IMR-90 (cell line): ENCODE measurements at regions not wholly inside any gene's neighbourhood (a gene's known extent, or its start where the extent isn't known, plus 50 kb on each side); places are given as distances from the start of the nearest gene placed in this dataset.

ENCODE experiments used
- ATAC-seq: fragments of 200-7000 bp; cut with Tn5 transposase; 2 replicates; pipeline ENCODE4 v1.9.1; 2020; ENCODE audit warnings: low read depth, mild to moderate bottlenecking, moderate library complexity
- BruUV-seq: library from RNA; stranded (reverse); fragments of 400-500 nt; replicated peaks from 2 replicates; lab custom pipeline; 2021; lab: Mats Ljungman, UMichigan
- CTCF ChIA-PET: fragments of 300-600 bp; formaldehyde crosslinking; extraction: SDS; loops from one replicate; lab custom pipeline; 2021; ENCODE audit warnings: antibody characterized with exemption; lab: Yijun Ruan, JAX
- POLR2A ChIA-PET: fragments of 300-600 bp; sonication (Branson Sonifier 250); formaldehyde crosslinking; loops from one replicate; lab custom pipeline; 2022; ENCODE audit warnings: antibody characterized with exemption; ENCODE audit not compliant: unreplicated experiment; lab: Charles Lee
- DNase-seq: peaks from one replicate; pipeline ENCODE4 v3.0.0; 2013
- H2AFZ ChIP-seq: replicated peaks from 2 replicates; pipeline ENCODE3; 2013; ENCODE audit warnings: low read length, mild to moderate bottlenecking; ENCODE audit not compliant: poor library complexity
- H2AK5ac ChIP-seq: 2 replicates; pipeline ENCODE4 v1.6.1; 2013; ENCODE audit warnings: low read depth, low read length, inconsistent platforms
- H2AK9ac ChIP-seq: replicated peaks from 2 replicates; pipeline ENCODE3; 2013; ENCODE audit warnings: mild to moderate bottlenecking, low read depth, low read length, moderate library complexity; ENCODE audit not compliant: poor library complexity
- H2BK120ac ChIP-seq: 2 replicates; pipeline ENCODE4 v1.6.1; 2013; ENCODE audit warnings: low read depth, low read length, inconsistent platforms
- H2BK15ac ChIP-seq: 3 replicates; pipeline ENCODE4 v1.6.1; 2013; ENCODE audit warnings: low read depth, low read length, inconsistent platforms
- H2BK20ac ChIP-seq: 2 replicates; pipeline ENCODE4 v1.6.1; 2013; ENCODE audit warnings: low read depth, mild to moderate bottlenecking, inconsistent platforms, low read length, moderate library complexity
- H2BK5ac ChIP-seq: 2 replicates; pipeline ENCODE4 v1.6.1; 2013; ENCODE audit warnings: mild to moderate bottlenecking, low read depth, low read length, inconsistent platforms; ENCODE audit not compliant: poor library complexity, severe bottlenecking
- H3K14ac ChIP-seq: replicated peaks from 2 replicates; pipeline ENCODE4 v1.6.1; 2013; ENCODE audit warnings: low read depth, low read length, inconsistent platforms
- H3K18ac ChIP-seq: 2 replicates; pipeline ENCODE4 v1.6.1; 2013; ENCODE audit warnings: low read depth, low read length, control low read depth
- H3K23ac ChIP-seq: 2 replicates; pipeline ENCODE4 v1.6.1; 2013; ENCODE audit warnings: low read depth, low read length, inconsistent platforms
- H3K27ac ChIP-seq: 2 replicates; pipeline ENCODE4 v1.5.1; 2013; ENCODE audit warnings: mild to moderate bottlenecking, control low read depth, low read length; ENCODE audit not compliant: insufficient read depth
- H3K27me3 ChIP-seq: 2 replicates; pipeline ENCODE4 v1.6.1; 2013; ENCODE audit warnings: low read length; ENCODE audit not compliant: control insufficient read depth, insufficient read depth
- H3K36me3 ChIP-seq: 2 replicates; pipeline ENCODE4 v1.6.1; 2013; ENCODE audit warnings: low read length, mixed read lengths; ENCODE audit not compliant: control insufficient read depth, insufficient read depth
- H3K4ac ChIP-seq: 2 replicates; pipeline ENCODE4 v1.6.1; 2013; ENCODE audit warnings: low read depth, low read length, inconsistent platforms
- H3K4me1 ChIP-seq: 2 replicates; pipeline ENCODE4 v1.6.1; 2013; ENCODE audit warnings: low read length, mixed read lengths; ENCODE audit not compliant: control insufficient read depth, insufficient read depth
- H3K4me2 ChIP-seq: 2 replicates; pipeline ENCODE4 v1.6.1; 2013; ENCODE audit warnings: low read depth, mild to moderate bottlenecking, control low read depth, low read length, moderate library complexity
- H3K4me3 ChIP-seq: 2 replicates; pipeline ENCODE4 v1.5.1; 2013; ENCODE audit warnings: low read depth, mild to moderate bottlenecking, control low read depth, low read length, moderate library complexity; ENCODE audit not compliant: insufficient read depth
- H3K56ac ChIP-seq: 2 replicates; pipeline ENCODE4 v1.6.1; 2013; ENCODE audit warnings: low read length, inconsistent platforms; ENCODE audit not compliant: insufficient read depth; ENCODE audit errors: extremely low read depth
- H3K79me1 ChIP-seq, 2 experiments: 2 replicates each; pipeline ENCODE4 v1.6.1; 2013; ENCODE audit warnings: low read length in 2 of 2, inconsistent platforms in 1 of 2, low read depth in 1 of 2
- H3K9ac ChIP-seq: 2 replicates; pipeline ENCODE4 v1.6.1; 2013; ENCODE audit warnings: low read depth, low read length, control low read depth
- H3K9me1 ChIP-seq: 2 replicates; pipeline ENCODE4 v1.6.1; 2013; ENCODE audit warnings: low read length, inconsistent platforms; ENCODE audit not compliant: insufficient read depth
- H3K9me3 ChIP-seq: 2 replicates; pipeline ENCODE4 v1.6.1; 2013; ENCODE audit warnings: low read length; ENCODE audit not compliant: control insufficient read depth, insufficient read depth
- H4K20me1 ChIP-seq: 2 replicates; pipeline ENCODE4 v1.6.1; 2013; ENCODE audit warnings: low read length, inconsistent platforms; ENCODE audit not compliant: insufficient read depth
- H4K5ac ChIP-seq: 2 replicates; pipeline ENCODE4 v1.6.1; 2013; ENCODE audit warnings: mild to moderate bottlenecking, low read depth, low read length, control low read depth
- H4K8ac ChIP-seq, 2 experiments: 2 replicates each; pipeline ENCODE4 v1.6.1; 2013; ENCODE audit warnings: low read depth in 2 of 2, low read length in 2 of 2, control low read depth in 1 of 2, inconsistent platforms in 1 of 2
- H4K91ac ChIP-seq: 2 replicates; pipeline ENCODE4 v1.6.1; 2013; ENCODE audit warnings: low read depth, low read length, inconsistent platforms; ENCODE audit not compliant: insufficient read depth
- BHLHE40 ChIP-seq: fragments of 150-350 bp; IDR thresholded peaks from 2 replicates; pipeline ENCODE4 v1.6.1; 2016; ENCODE audit warnings: mild to moderate bottlenecking, low read depth, low read length
- CEBPB ChIP-seq: IDR thresholded peaks from 2 replicates; pipeline ENCODE4 v1.6.1; 2012; ENCODE audit warnings: low read depth, low read length, improper control_type of control experiment
- CHD1 ChIP-seq: IDR thresholded peaks from 2 replicates; pipeline ENCODE4 v1.6.1; 2012; ENCODE audit warnings: low read depth, low read length, improper control_type of control experiment
- CTCF ChIP-seq: conservative IDR thresholded peaks from 2 replicates; pipeline ENCODE4 v1.5.1; 2012; ENCODE audit warnings: mild to moderate bottlenecking, low read depth, low read length, improper control_type of control experiment
- FOS ChIP-seq: fragments of 150-350 bp; IDR thresholded peaks from 2 replicates; pipeline ENCODE4 v1.6.1; 2016; ENCODE audit warnings: low read depth, low read length
- MAFK ChIP-seq: IDR thresholded peaks from 2 replicates; pipeline ENCODE4 v1.6.1; 2012; ENCODE audit warnings: low read depth, low read length, improper control_type of control experiment
- MAZ ChIP-seq: IDR thresholded peaks from 2 replicates; pipeline ENCODE4 v1.6.1; 2012; ENCODE audit warnings: low read depth, mild to moderate bottlenecking, low read length, improper control_type of control experiment, moderate library complexity, borderline replicate concordance
- MXI1 ChIP-seq: IDR thresholded peaks from 2 replicates; pipeline ENCODE4 v1.6.1; 2012; ENCODE audit warnings: low read depth, mild to moderate bottlenecking, low read length, moderate library complexity, borderline replicate concordance
- NFE2L2 ChIP-seq: fragments of 150-350 bp; IDR thresholded peaks from 2 replicates; pipeline ENCODE4 v1.6.1; 2016; ENCODE audit warnings: low read depth, mild to moderate bottlenecking, low read length
- POLR2A ChIP-seq: IDR thresholded peaks from 2 replicates; pipeline ENCODE4 v1.6.1; 2012; ENCODE audit warnings: mild to moderate bottlenecking, low read depth, low read length
- RAD21 ChIP-seq: IDR thresholded peaks from 2 replicates; pipeline ENCODE4 v1.6.1; 2012; ENCODE audit warnings: low read length, improper control_type of control experiment
- RCOR1 ChIP-seq: IDR thresholded peaks from 2 replicates; pipeline ENCODE4 v1.6.1; 2012; ENCODE audit warnings: mild to moderate bottlenecking, low read length, improper control_type of control experiment; ENCODE audit not compliant: insufficient replicate concordance
- RFX5 ChIP-seq: IDR thresholded peaks from 2 replicates; pipeline ENCODE4 v1.8.0; 2012; ENCODE audit warnings: low read depth, mild to moderate bottlenecking, low read length, moderate library complexity
- SMC3 ChIP-seq: fragments of 150-350 bp; IDR thresholded peaks from 2 replicates; pipeline ENCODE4 v1.6.1; 2016; ENCODE audit warnings: low read depth, mild to moderate bottlenecking, antibody characterized with exemption, low read length, moderate library complexity
- USF2 ChIP-seq: fragments of 150-350 bp; IDR thresholded peaks from 2 replicates; pipeline ENCODE4 v1.6.1; 2017; ENCODE audit warnings: mild to moderate bottlenecking, antibody characterized with exemption, low read length, low read depth
- WGBS, 2 experiments: methylation state at CpG; one replicate each; pipeline versions ENCODE4 v1.1.5 to v1.1.7; 2013; ENCODE audit warnings: missing lambda C conversion rate in 2 of 2; ENCODE audit not compliant: insufficient read length in 1 of 2; ENCODE audit errors: extremely low coverage in 2 of 2; 5-methylcytosine and 5-hydroxymethylcytosine counted together
- dilution Hi-C: fragments of 300-500 bp; cut with HindIII; formaldehyde crosslinking; loops from one replicate; pipeline ENCODE4 v1.14.3; 2018; ENCODE audit warnings: low sequenced_read_pairs; ENCODE audit not compliant: unreplicated experiment
- in situ Hi-C: fragments of 300-500 bp; cut with MboI; formaldehyde crosslinking; loops from 3 replicates; pipeline ENCODE4 v1.14.3; 2019; ENCODE audit warnings: low sequenced_read_pairs, inconsistent platforms, mixed read lengths
- intact Hi-C: fragments of 100-400 bp; cut with micrococcal nuclease; formaldehyde crosslinking; loops from 2 replicates; pipeline ENCODE4 v1.10.0; 2022
- TF ChIP-seq, protein P1 (sequence below): fragments of 150-350 bp; IDR thresholded peaks from 2 replicates; pipeline ENCODE4 v1.6.1; 2016; ENCODE audit warnings: low read depth, mild to moderate bottlenecking, low read length, moderate library complexity, borderline replicate concordance

GRCh38 chr1:227454686-227455085 is 108.7 kb upstream of the ZNF678 start:
- Histone ChIP-seq H3K23ac (no peak overlapping the region), H3K9me3 (no peaks in the 10 kb centered on the region), H3K9ac (no peak overlapping the region), H3K9me1 (no peaks in the 10 kb centered on the region), H2BK5ac (no peak overlapping the region), H3K4me2 (no peak overlapping the region), H3K36me3 (no peaks in the 10 kb centered on the region), H3K27me3 (peaks cover 12% of the 10 kb centered on the region), H4K91ac (no peak overlapping the region), H3K14ac (no peak overlapping the region), H2AK9ac (no peak overlapping the region), H3K18ac (no peak overlapping the region), H3K4me1 (no peaks in the 10 kb centered on the region), H2AK5ac (no peak overlapping the region), H3K56ac (no peak overlapping the region), H3K27ac (no peak overlapping the region), H2BK20ac (no peak overlapping the region), H3K4ac (no peak overlapping the region), H4K5ac (no peak overlapping the region), H2BK120ac (no peak overlapping the region), H4K8ac (no peak overlapping the region), H3K4me3 (no peak overlapping the region), H2BK15ac (no peak overlapping the region), H2AFZ (no peak overlapping the region), H4K20me1 (no peaks in the 10 kb centered on the region), H3K79me1 (no peaks in the 10 kb centered on the region)
- WGBS, 2 experiments = 66% methylated on average over 3 of the region's 4 CpGs; no CpG with 5 or more reads in 1 of the 2 experiments
- in situ Hi-C loops (no loop called here), dilution Hi-C loops (no loop called here), intact Hi-C loops (no loop called here)
- no peak for DNase-seq
- ATAC-seq = no peak
- BruUV-seq = no TSS peak
- ChIA-PET POLR2A (no interaction called here), CTCF (no interaction called here)
- TF ChIP-seq, protein P1, sequence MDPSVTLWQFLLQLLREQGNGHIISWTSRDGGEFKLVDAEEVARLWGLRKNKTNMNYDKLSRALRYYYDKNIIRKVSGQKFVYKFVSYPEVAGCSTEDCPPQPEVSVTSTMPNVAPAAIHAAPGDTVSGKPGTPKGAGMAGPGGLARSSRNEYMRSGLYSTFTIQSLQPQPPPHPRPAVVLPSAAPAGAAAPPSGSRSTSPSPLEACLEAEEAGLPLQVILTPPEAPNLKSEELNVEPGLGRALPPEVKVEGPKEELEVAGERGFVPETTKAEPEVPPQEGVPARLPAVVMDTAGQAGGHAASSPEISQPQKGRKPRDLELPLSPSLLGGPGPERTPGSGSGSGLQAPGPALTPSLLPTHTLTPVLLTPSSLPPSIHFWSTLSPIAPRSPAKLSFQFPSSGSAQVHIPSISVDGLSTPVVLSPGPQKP = no peak
- no peak for TF ChIP-seq MAFK
- TF ChIP-seq USF2 = no peak
- TF ChIP-seq MAZ = no peak
- TF ChIP-seq CTCF = no peak
- no peak for TF ChIP-seq CEBPB
- TF ChIP-seq NFE2L2 = no peak
- no peak for TF ChIP-seq SMC3
- TF ChIP-seq CHD1 = no peak
- TF ChIP-seq BHLHE40 = no peak
- no peak for TF ChIP-seq POLR2A
- no peak for TF ChIP-seq RFX5
- no peak for TF ChIP-seq MXI1
- no peak for TF ChIP-seq RAD21
- no peak for TF ChIP-seq RCOR1
- no peak for TF ChIP-seq FOS
